22Rv1 (cell line): ENCODE measurements at regions not wholly inside any gene's neighbourhood (a gene's known extent, or its start where the extent isn't known, plus 50 kb on each side); places are given as distances from the start of the nearest gene placed in this dataset.

Experiments used
- H3K27ac ChIP-seq: fragments of 450-650 bp; 2 replicates; pipeline ENCODE4 v1.5.1; 2017
- CTCF ChIP-seq: fragments of 450-650 bp; IDR thresholded peaks from 2 replicates; pipeline ENCODE4 v1.5.1; 2017; ENCODE audit warnings: mild to moderate bottlenecking
- ZFX ChIP-seq: fragments of 450-650 bp; IDR thresholded peaks from 2 replicates; pipeline ENCODE4 v1.6.1; 2017; ENCODE audit warnings: antibody characterized with exemption, borderline replicate concordance

GRCh38 chr10:110355141-110355831 is 50.6 kb upstream of the SMNDC1 start:
- no peak overlapping the region for H3K27ac ChIP-seq
- TF ChIP-seq CTCF (no peak), ZFX (no peak)

GRCh38 chr10:110355922-110356627 is 51.4 kb upstream of the SMNDC1 start:
- TF ChIP-seq ZFX (no peak), CTCF (no peak)
- H3K27ac ChIP-seq = no peak overlapping the region

- TF ChIP-seq ZFX (no peak), CTCF (no peak)
- H3K27ac ChIP-seq = no peak overlapping the region
Observed at GRCh38 chr10:110356628-110357245, 52.0 kb upstream of the SMNDC1 start.

- TF ChIP-seq CTCF (no peak), ZFX (no peak)
- no peak overlapping the region for H3K27ac ChIP-seq
Observed at GRCh38 chr10:110357252-110357780, 52.6 kb upstream of the SMNDC1 start.

GRCh38 chr10:110357871-110358270 is 53.2 kb upstream of the SMNDC1 start:
- no peak overlapping the region for H3K27ac ChIP-seq
- TF ChIP-seq ZFX (no peak), CTCF (no peak)

GRCh38 chr10:110358278-110358677 is 53.6 kb upstream of the SMNDC1 start:
- no peak overlapping the region for H3K27ac ChIP-seq
- TF ChIP-seq ZFX (no peak), CTCF (no peak)
